Subcutaneous abdominal adipose tissue (tissue), 5 donors: ENCODE measurements at regions not wholly inside any gene's neighbourhood (a gene's known extent, or its start where the extent isn't known, plus 50 kb on each side); places are given as distances from the start of the nearest gene placed in this dataset.

Experiments
- H3K27ac ChIP-seq: one replicate; pipeline ENCODE4 v1.7.0; 2013; ENCODE audit warnings: low read depth, mild to moderate bottlenecking, inconsistent platforms, low read length, moderate library complexity
- H3K27me3 ChIP-seq, 5 donors: one replicate each; pipeline ENCODE4 v1.7.0; 2013; ENCODE audit warnings: low read length in 5 of 5, inconsistent platforms in 1 of 5; ENCODE audit not compliant: control insufficient read depth in 5 of 5, insufficient read depth in 4 of 5
- H3K36me3 ChIP-seq, 5 donors: one replicate each; pipeline ENCODE4 v1.7.0; 2013; ENCODE audit warnings: low read length in 5 of 5; ENCODE audit not compliant: control insufficient read depth in 5 of 5, insufficient read depth in 5 of 5
- H3K4me1 ChIP-seq, 5 donors: one replicate each; pipeline ENCODE4 v1.7.0; 2013; ENCODE audit warnings: low read length in 5 of 5, mild to moderate bottlenecking in 3 of 5, moderate library complexity in 1 of 5; ENCODE audit not compliant: control insufficient read depth in 5 of 5, insufficient read depth in 5 of 5
- H3K4me3 ChIP-seq, 5 donors: one replicate each; pipeline ENCODE4 v1.7.0; 2013; ENCODE audit warnings: low read length in 5 of 5, low read depth in 1 of 5
- H3K9ac ChIP-seq, 5 donors: one replicate each; pipeline ENCODE4 v1.7.0; 2013; ENCODE audit warnings: low read length in 5 of 5, mild to moderate bottlenecking in 4 of 5, moderate library complexity in 3 of 5
- H3K9me3 ChIP-seq, 5 donors: one replicate each; pipeline ENCODE4 v1.7.0; 2013; ENCODE audit warnings: low read length in 5 of 5; ENCODE audit not compliant: control insufficient read depth in 5 of 5
- donor health status: healthy.
- donor health status: healthy.
- donor health status: healthy.
- donor health status: healthy.
- donor health status: healthy.

DNA sequence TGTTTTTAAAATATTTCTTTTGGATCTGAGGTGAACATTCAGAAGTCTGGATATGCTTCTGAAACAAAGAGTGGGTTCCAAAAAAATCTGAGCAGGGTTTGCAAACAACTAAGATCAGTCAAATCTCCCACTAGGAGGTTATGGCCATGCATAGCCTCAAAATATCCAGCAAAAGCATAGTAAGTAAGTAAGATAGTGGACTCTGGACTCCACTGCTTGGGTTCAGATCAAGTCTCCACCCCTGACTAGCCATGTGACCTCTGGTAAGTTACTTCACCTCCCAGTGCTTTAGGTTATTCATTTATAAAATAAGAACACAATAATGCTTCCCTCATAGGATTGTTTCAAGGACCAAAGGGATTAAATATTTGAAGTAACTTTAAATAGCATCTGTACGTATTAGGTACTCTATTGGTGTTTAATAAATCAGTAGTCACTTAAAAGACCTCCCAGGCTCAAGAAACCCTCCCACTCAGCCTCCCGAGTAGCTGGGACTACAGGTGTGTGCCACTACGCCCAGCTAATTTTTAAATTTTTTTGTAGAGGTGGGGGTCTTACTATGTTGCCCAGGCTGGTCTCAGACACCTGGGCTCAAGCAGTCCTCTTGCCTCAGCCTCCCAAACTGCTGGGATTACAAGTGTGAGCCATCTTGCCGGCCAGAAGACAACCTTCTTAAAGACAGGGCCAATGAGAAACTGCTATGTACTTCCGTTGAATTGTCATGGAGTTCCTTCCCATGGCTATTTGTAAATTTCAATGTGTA, 95.7 kb upstream of the SOX5 start:
- Histone ChIP-seq H3K27ac (no peak overlapping the region), H3K9me3 (peaks cover 0 to 11% (median 5%) of the 10 kb centered on the region in 5 donors), H3K4me3 (no peak overlapping the region), H3K36me3 (no peaks in the 10 kb centered on the region), H3K4me1 (peaks cover 0 to 8% (median 2%) of the 10 kb centered on the region in 5 donors), H3K9ac (no peak overlapping the region), H3K27me3 (no peaks in the 10 kb centered on the region)

DNA sequence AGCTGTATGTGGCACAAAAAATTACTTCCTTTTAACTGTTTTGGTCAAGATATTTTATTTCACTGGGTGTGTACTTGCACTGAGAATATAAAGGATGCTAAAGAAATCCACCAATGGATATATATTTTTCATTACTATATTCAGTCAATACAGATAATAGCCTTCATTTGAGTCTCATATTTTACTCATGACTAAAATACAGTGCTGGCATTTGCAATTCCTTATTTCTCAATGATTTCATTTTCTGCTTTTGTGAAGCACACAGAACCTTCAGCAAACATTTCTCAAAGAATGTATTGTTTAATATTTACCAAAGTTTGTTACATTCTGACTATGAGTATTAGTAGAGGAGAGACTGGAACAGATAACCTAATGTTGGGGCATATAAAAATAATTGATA, 93.2 kb upstream of the SOX5 start:
- Histone ChIP-seq H3K27ac (no peak overlapping the region), H3K4me3 (no peak overlapping the region), H3K9ac (no peak overlapping the region)

DNA sequence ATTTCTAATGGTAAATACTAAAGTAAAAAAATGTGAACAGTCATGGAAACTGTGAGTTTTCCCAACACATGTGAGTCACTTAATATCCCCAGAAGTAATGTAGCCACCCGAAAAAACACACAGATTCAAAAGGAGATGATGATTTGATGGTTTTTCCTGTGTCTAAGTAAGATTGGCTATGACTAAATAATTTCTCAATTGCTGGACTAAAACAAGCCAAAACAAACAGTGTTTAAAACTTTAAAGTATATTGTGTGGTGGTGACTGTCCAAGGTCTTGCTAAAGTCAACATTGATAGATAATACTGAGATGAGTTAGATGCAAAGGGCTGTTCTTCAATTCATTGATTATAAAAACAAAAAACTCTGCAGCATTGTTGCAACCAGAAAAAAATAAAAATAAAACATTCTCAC, 89.6 kb upstream of the SOX5 start:
- no peak overlapping the region for H3K9ac ChIP-seq
- no peaks in the 10 kb centered on the region for H3K36me3 ChIP-seq
- H3K27ac ChIP-seq = no peak overlapping the region
- H3K4me3 ChIP-seq = no peak overlapping the region
- no peaks in the 10 kb centered on the region for H3K27me3 ChIP-seq
- H3K9me3 ChIP-seq = no peaks in the 10 kb centered on the region
- peaks cover 0 to 6% (median 3%) of the 10 kb centered on the region in 5 donors for H3K4me1 ChIP-seq

More for the DNA sequence above, 93.2 kb upstream of the SOX5 start:
- Histone ChIP-seq H3K4me1 (peaks cover 0 to 11% (median 2%) of the 10 kb centered on the region in 5 donors), H3K36me3 (no peaks in the 10 kb centered on the region), H3K27me3 (no peaks in the 10 kb centered on the region), H3K9me3 (no peaks in the 10 kb centered on the region)

- Histone ChIP-seq H3K27ac (no peak overlapping the region), H3K27me3 (no peaks in the 10 kb centered on the region), H3K36me3 (no peaks in the 10 kb centered on the region), H3K9me3 (no peaks in the 10 kb centered on the region), H3K9ac (no peak overlapping the region), H3K4me3 (no peak overlapping the region), H3K4me1 (peaks cover 0 to 11% (median 5%) of the 10 kb centered on the region in 5 donors)
Measured at GRCh38 chr12:24038211-24038997, 88.9 kb upstream of the SOX5 start.

- Histone ChIP-seq H3K4me3 (no peak overlapping the region), H3K27ac (no peak overlapping the region), H3K36me3 (no peaks in the 10 kb centered on the region)
Measured at GRCh38 chr12:24036438-24037216, 87.2 kb upstream of the SOX5 start.

GRCh38 chr12:24034894-24035293, 85.4 kb upstream of the SOX5 start:
- H3K27ac ChIP-seq = no peak overlapping the region
- no peak overlapping the region for H3K9ac ChIP-seq
- peaks cover 0 to 11% (median 5%) of the 10 kb centered on the region in 5 donors for H3K4me1 ChIP-seq

More at GRCh38 chr12:24036438-24037216, 87.2 kb upstream of the SOX5 start:
- peaks cover 0 to 11% (median 5%) of the 10 kb centered on the region in 5 donors for H3K4me1 ChIP-seq
- H3K9ac ChIP-seq = no peak overlapping the region
- H3K9me3 ChIP-seq = no peaks in the 10 kb centered on the region
- H3K27me3 ChIP-seq = no peaks in the 10 kb centered on the region

DNA sequence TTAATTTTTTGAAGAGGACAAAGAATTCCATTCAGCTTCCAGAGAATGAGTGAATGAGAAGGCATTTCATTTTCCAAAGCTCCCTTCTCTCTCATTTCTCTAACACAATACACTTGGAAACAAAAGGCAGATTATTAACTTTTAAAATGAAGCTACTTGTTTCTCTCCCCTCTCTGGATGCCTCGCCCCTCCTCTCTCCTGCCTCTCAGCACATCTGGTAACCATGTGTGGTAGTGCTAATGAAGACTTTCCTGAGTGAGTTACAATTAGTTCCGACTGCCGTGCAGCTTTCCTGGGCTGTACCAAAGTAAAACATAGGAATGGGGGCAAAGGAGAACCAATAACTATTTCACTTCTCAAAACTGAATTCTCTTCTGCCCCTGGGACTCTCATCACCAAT, 84.7 kb upstream of the SOX5 start:
- H3K4me1 ChIP-seq = peaks cover 0 to 11% (median 2%) of the 10 kb centered on the region in 5 donors
- no peaks in the 10 kb centered on the region for H3K27me3 ChIP-seq
- H3K9ac ChIP-seq = no peak overlapping the region
- H3K27ac ChIP-seq = no peak overlapping the region
- H3K9me3 ChIP-seq = no peaks in the 10 kb centered on the region
- H3K4me3 ChIP-seq = no peak overlapping the region
- no peaks in the 10 kb centered on the region for H3K36me3 ChIP-seq

More at GRCh38 chr12:24034894-24035293, 85.4 kb upstream of the SOX5 start:
- no peak overlapping the region for H3K4me3 ChIP-seq
- H3K36me3 ChIP-seq = no peaks in the 10 kb centered on the region
- no peaks in the 10 kb centered on the region for H3K9me3 ChIP-seq
- no peaks in the 10 kb centered on the region for H3K27me3 ChIP-seq

- Histone ChIP-seq H3K9ac (no peak overlapping the region), H3K9me3 (no peaks in the 10 kb centered on the region), H3K27me3 (no peaks in the 10 kb centered on the region), H3K4me1 (no peaks in the 10 kb centered on the region), H3K4me3 (no peak overlapping the region), H3K36me3 (no peaks in the 10 kb centered on the region), H3K27ac (no peak overlapping the region)
Measured at GRCh38 chr12:24027352-24027751, 77.9 kb upstream of the SOX5 start.

DNA sequence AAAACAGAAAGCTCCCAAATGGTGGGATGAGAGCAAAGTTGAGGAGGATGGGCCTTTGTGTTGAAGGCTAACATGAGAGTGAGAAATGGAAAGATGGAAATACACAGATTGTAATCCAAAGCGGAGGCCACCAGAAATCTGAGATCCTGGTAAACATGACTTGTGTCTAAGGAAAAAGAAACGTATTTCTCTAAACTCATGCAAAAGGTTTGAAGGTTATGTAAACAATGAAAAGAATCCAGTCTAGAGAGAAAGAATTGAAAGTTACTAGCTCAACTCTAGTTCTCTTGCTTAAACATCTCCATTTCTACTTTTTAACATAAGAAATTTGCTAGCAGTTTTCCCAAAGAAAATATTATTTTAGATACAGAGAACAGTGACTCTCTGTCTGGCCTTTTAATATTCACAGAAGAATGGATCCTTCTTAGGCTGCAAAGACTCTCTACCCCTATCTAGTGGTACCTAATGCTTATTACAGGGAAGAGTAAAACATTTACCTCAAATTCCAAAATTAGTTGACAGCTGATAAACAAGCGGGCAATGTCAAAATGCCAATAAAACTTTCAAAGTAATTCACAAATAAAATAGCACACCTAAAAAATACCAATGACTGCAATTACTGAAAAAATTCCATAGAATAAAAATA, 75.8 kb upstream of the SOX5 start:
- H3K27ac ChIP-seq = no peak overlapping the region
- no peak overlapping the region for H3K4me3 ChIP-seq
- no peaks in the 10 kb centered on the region for H3K9me3 ChIP-seq
- H3K36me3 ChIP-seq = no peaks in the 10 kb centered on the region
- no peak overlapping the region for H3K9ac ChIP-seq
- no peaks in the 10 kb centered on the region for H3K27me3 ChIP-seq
- peaks cover 0 to 3% (median 0%) of the 10 kb centered on the region in 5 donors for H3K4me1 ChIP-seq
